HepG2 (cell line): ENCODE measurements at regions not wholly inside any gene's neighbourhood (a gene's known extent, or its start where the extent isn't known, plus 50 kb on each side); places are given as distances from the start of the nearest gene placed in this dataset.

Source experiments
- ATAC-seq: fragments of 200-7000 bp; cut with Tn5 transposase; 3 replicates; pipeline ENCODE4 v1.9.1; 2020; ENCODE audit warnings: mild to moderate bottlenecking, moderate library complexity
- BruUV-seq: library from RNA; stranded (reverse); fragments of 400-500 nt; replicated peaks from 2 replicates; lab custom pipeline; 2021; lab: Mats Ljungman, UMichigan
- CTCF ChIA-PET: fragments of 300-600 bp; formaldehyde crosslinking; extraction: SDS; loops from one replicate; lab custom pipeline; 2021; ENCODE audit warnings: low total read pairs, inconsistent platforms, low intra/inter-chr PET ratio; lab: Yijun Ruan, JAX
- POLR2A ChIA-PET: fragments of 350-600 bp; sonication (Branson Sonifier 250); formaldehyde crosslinking; loops from one replicate; lab custom pipeline; 2020; ENCODE audit warnings: antibody characterized with exemption, inconsistent platforms; lab: Yijun Ruan, JAX
- DNase-seq: peaks from one replicate; pipeline ENCODE4 v3.0.0-alpha.2; 2015; ENCODE audit warnings: low spot score
- FAIRE-seq: peaks from 3 replicates; lab custom pipeline; 2011; peaks lifted over from hg19 to GRCh38; lab: Jason Lieb, UNC
- H2AFZ ChIP-seq: one replicate; pipeline ENCODE4 v1.6.1; 2011; ENCODE audit warnings: low read length, inconsistent platforms
- H3K27ac ChIP-seq: fragments of 300-600 bp; 3 replicates; pipeline ENCODE4 v1.8.0; 2011; ENCODE audit warnings: mixed run types, mild to moderate bottlenecking, mixed read lengths, low read length, inconsistent platforms; ENCODE audit not compliant: insufficient read depth; ENCODE audit errors: extremely low read length
- H3K27me3 ChIP-seq, 2 experiments: fragments of 200-600 bp in 1 of 2; 2 replicates in 1 of 2; 3 replicates in 1 of 2; pipeline versions ENCODE4 v1.6.0 to v1.8.0; 2011; ENCODE audit warnings: low read length in 2 of 2, mild to moderate bottlenecking in 2 of 2, moderate library complexity in 2 of 2, inconsistent platforms in 1 of 2; ENCODE audit not compliant: insufficient read depth in 2 of 2, control insufficient read depth in 1 of 2
- H3K36me3 ChIP-seq, 2 experiments: fragments of 200-600 bp in 1 of 2; replicated peaks in 1 of 2; 2 replicates in 1 of 2; 3 replicates in 1 of 2; pipeline versions ENCODE4 v1.5.1 to v1.8.0; 2011; ENCODE audit warnings: low read length in 2 of 2, inconsistent platforms in 1 of 2; ENCODE audit not compliant: insufficient read depth in 2 of 2, control insufficient read depth in 1 of 2
- H3K4me1 ChIP-seq: 2 replicates; pipeline ENCODE4 v1.5.1; 2012; ENCODE audit warnings: low read length, inconsistent platforms; ENCODE audit not compliant: insufficient read depth
- H3K4me2 ChIP-seq: 2 replicates; pipeline ENCODE4 v1.6.0; 2011; ENCODE audit warnings: low read depth, low read length, inconsistent platforms
- H3K4me3 ChIP-seq, 3 experiments: fragments of 200-600 bp in 1 of 3; sonication (generic), shearing (Covaris generic) in 1 of 3; replicated peaks in 1 of 3; 2 replicates each; pipeline ENCODE4 v1.5.1; 2011 to 2016; ENCODE audit warnings: low read length in 3 of 3, inconsistent platforms in 2 of 3, low read depth in 2 of 3, mild to moderate bottlenecking in 2 of 3, control low read depth in 1 of 3, mixed read lengths in 1 of 3; ENCODE audit not compliant: insufficient read depth in 1 of 3
- H3K79me2 ChIP-seq: one replicate; pipeline ENCODE4 v1.6.1; 2011; ENCODE audit warnings: low read length, inconsistent platforms; ENCODE audit not compliant: insufficient read depth
- H3K9ac ChIP-seq: 2 replicates; pipeline ENCODE4 v1.6.0; 2011; ENCODE audit warnings: mild to moderate bottlenecking, low read depth, low read length, inconsistent platforms; ENCODE audit not compliant: insufficient read depth
- H3K9me3 ChIP-seq: 2 replicates; pipeline ENCODE4 v1.5.1; 2012; ENCODE audit warnings: mild to moderate bottlenecking, low read length
- H4K20me1 ChIP-seq: 2 replicates; pipeline ENCODE4 v1.6.0; 2011; ENCODE audit warnings: inconsistent platforms, mild to moderate bottlenecking, low read length, moderate library complexity; ENCODE audit not compliant: insufficient read depth
- CEBPZ ChIP-seq: IDR thresholded peaks from 2 replicates; pipeline ENCODE4 v1.6.1; 2012; ENCODE audit warnings: low read length, improper control_type of control experiment
- MED1 ChIP-seq: sonication (generic); formaldehyde crosslinking; IDR thresholded peaks from 2 replicates; pipeline ENCODE4 v1.4.0; 2020; ENCODE audit warnings: missing genetic modification reagents
- NR2C2 ChIP-seq: sonication (generic); formaldehyde crosslinking; IDR thresholded peaks from 2 replicates; pipeline ENCODE4 v1.4.0; 2020; ENCODE audit warnings: missing genetic modification reagents, mild to moderate bottlenecking, moderate library complexity, borderline replicate concordance
- NR3C1 ChIP-seq: sonication (generic); formaldehyde crosslinking; IDR thresholded peaks from 2 replicates; pipeline ENCODE4 v1.4.0; 2020; ENCODE audit warnings: missing genetic modification reagents
- RARA ChIP-seq: IDR thresholded peaks from 2 replicates; pipeline ENCODE4 v1.6.1; 2016; ENCODE audit warnings: missing genetic modification reagents, missing compliant biosample characterization
- REXO4 ChIP-seq: sonication (generic); formaldehyde crosslinking; IDR thresholded peaks from 2 replicates; pipeline ENCODE4 v1.8.0; 2022; ENCODE audit warnings: missing genetic modification reagents, mild to moderate bottlenecking, borderline replicate concordance
- RXRA ChIP-seq: sonication (generic); formaldehyde crosslinking; IDR thresholded peaks from 2 replicates; pipeline ENCODE4 v1.5.1; 2020; ENCODE audit warnings: missing genetic modification reagents
- WGBS: methylation state at CpG from one replicate; pipeline ENCODE4 v1.1.6; 2017; ENCODE audit warnings: low lambda C conversion rate; 5-methylcytosine and 5-hydroxymethylcytosine counted together
- in situ Hi-C: cut with HindIII; loops from 2 replicates; pipeline ENCODE4 v1.10.0; 2017; ENCODE audit warnings: low pct_unique_long_range_greater_than_20kb; ENCODE audit not compliant: extremely low pct_ligation_motif_present
- intact Hi-C: fragments of 100-400 bp; cut with micrococcal nuclease; formaldehyde crosslinking; loops from one replicate; pipeline ENCODE4 v1.10.0; 2022; ENCODE audit not compliant: unreplicated experiment
- TF ChIP-seq, protein P1 (sequence below): sonication (generic); formaldehyde crosslinking; IDR thresholded peaks from 2 replicates; pipeline ENCODE4 v1.8.0; 2022; ENCODE audit warnings: missing genetic modification reagents, mild to moderate bottlenecking, inconsistent platforms, borderline replicate concordance

GRCh38 chr7:68892236-68892635 is 706.0 kb upstream of the AUTS2 start:
- H3K27me3 ChIP-seq, result no peaks in the 10 kb centered on the region
- no peak overlapping the region for H3K9ac ChIP-seq
- no peaks in the 10 kb centered on the region for H4K20me1 ChIP-seq
- no peak for FAIRE-seq
- BruUV-seq, result no TSS peak
- intact Hi-C loops, result no loop called here
- CTCF ChIA-PET, result no interaction called here
- no peak for TF ChIP-seq RARA
- TF ChIP-seq CEBPZ, result no peak
- TF ChIP-seq REXO4, result no peak
- TF ChIP-seq NR3C1 (CRISPR knock-in tag), result no peak
- no peak for TF ChIP-seq NR2C2
- TF ChIP-seq RXRA, result no peak
- TF ChIP-seq, protein P1, sequence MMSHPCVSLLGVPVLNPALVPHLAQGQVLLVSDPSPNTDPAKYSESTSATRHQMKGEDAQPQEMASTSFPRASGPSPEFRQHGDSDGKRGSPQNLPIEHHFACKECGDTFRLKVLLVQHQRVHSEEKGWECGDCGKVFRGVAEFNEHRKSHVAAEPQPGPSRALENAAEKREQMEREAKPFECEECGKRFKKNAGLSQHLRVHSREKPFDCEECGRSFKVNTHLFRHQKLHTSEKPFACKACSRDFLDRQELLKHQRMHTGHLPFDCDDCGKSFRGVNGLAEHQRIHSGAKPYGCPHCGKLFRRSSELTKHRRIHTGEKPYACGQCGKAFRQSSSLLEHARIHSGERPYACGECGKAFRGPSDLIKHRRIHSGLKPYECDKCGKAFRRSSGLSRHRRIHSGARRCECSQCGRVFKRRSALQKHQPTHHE (CRISPR knock-in tag), result no peak
- TF ChIP-seq MED1 (CRISPR knock-in tag), result no peak
- in situ Hi-C loops, result no loop called here
- ATAC-seq, result no peak
- H2AFZ ChIP-seq, result no peak overlapping the region
- no peaks in the 10 kb centered on the region for H3K36me3 ChIP-seq
- H3K4me3 ChIP-seq, result no peak overlapping the region
- POLR2A ChIA-PET, result no interaction called here
- no peak overlapping the region for H3K4me2 ChIP-seq
- H3K27ac ChIP-seq, result no peak overlapping the region
- WGBS, result 3% methylated on average over 3 of the region's 3 CpGs
- H3K79me2 ChIP-seq, result no peaks in the 10 kb centered on the region
- no peak for DNase-seq
- peaks cover 13% of the 10 kb centered on the region; the same call in 1 of the 2 replicates for H3K9me3 ChIP-seq
- no peaks in the 10 kb centered on the region for H3K4me1 ChIP-seq
